Amniotic stem cell (primary cell): ENCODE measurements at regions not wholly inside any gene's neighbourhood (a gene's known extent, or its start where the extent isn't known, plus 50 kb on each side); places are given as distances from the start of the nearest gene placed in this dataset.

Experiments used
- DNase-seq: peaks from one replicate; lab custom pipeline; 2025; lab: John Stamatoyannopoulos, UW

DNA sequence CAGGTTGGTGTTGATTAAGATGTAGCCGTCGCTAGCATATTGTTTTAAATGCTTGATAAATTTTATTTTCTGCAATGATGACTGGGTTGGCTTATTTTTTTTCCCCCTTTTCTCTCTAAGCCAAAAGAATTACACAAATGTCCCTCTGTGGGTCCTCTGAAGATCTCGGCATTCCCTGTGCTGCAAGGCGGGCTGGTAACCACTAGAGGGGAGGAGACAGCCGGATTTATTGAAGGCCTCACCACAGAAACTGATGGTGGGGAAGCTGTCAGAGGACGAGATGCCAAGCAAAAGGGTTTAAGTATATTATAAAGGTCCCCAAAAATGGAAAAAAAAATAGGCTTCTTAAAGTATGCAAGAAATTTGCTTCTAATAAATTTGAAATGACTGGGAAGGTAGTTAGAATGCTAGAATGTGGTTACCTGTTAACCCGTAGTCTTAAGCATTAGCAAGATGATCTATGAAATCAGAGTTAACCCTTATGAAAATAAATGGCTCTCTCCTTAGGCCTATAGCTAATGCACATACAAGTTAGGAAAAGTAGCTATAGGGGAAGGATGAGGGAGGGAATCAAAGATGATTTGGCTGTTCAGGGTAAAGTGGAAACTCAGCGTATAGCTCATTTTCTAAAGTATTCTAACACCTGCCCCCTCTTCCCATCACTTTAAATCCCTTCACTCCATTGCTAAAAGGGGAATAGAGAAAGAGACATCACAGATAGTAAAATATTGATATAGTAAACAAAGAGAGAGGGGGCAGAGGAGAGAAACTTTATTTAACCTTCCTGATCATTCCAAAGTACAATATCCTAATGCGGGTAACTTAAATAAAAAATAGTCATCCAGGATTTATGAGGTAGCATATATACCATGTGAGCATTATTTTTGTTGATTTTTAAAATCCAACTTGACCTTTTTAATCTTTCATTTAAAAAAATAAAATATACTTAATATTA, 894.5 kb upstream of the POU3F3 start:
- no peak for DNase-seq

DNA sequence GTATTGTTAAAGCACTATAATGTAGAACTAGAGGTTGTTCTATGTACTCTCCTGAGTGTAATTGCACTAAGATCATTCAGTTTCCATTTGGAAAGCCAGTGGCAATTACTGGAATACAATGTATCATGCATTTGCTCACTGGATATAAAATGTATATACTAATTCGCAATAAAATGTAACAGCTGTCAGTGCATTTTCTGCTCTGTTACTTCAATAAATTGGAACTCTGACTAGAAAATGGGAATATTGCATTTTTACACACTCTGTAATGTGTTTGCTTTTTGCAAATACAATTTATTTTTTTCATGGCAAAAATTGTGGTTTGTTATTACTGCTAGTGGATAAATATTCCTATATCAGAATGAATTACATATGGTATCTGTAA, 893.8 kb upstream of the POU3F3 start:
- DNase-seq, result no peak

DNA sequence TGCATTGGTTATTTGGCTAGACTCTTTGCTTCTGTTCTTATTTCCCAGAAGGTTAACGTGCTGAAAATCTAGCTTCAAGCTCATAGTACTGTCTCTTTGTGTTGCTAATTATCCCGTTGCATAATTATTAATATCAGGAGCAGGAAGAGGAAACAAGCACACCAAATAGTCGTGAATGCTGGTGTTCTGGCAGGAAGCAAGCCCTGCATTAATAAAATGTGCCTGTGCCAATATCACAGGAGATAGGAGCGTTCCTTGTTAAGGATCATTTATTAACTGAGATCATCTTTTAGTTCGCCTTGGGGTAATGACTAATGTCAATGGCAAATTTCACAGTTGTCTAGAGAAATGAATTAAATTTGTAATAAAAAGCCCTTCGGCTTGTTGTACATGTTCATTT, 893.0 kb upstream of the POU3F3 start:
- no peak for DNase-seq

DNA sequence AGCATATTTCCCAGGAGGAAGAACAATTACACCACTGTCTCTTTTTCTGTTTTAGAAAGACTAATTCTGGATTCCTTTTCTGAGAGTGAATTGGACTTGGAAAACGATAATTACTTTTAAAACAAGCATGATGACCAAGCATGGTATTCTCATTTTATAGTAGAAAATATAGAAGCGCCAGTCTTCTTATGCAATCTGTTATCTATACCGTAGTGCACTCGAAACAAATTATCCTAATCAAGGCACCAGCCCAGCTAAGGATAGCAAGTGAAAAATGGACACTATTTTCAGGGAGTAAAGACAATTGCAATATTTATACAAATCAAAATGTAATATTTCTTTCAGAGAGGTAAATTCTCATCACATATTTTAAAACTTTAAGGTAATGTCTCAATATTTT, 892.1 kb upstream of the POU3F3 start:
- no peak for DNase-seq

DNA sequence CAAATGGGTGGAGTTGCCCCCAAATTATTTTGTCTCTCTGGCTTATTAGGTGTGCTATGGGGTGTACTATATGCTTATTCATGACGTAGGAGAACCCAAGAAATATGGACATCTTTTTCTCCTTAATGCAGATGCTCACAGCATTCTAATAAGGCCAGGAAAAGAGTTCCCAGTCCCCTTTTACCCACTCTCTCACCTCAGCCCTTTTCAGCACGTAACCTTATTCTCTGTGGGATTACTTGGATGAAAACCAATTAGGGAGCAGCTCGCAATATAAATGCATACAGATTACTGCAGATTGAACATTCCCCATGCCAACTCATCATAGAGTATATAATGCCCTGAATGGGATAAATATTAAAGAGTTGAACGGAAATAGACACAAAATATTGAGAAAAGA, 891.2 kb upstream of the POU3F3 start:
- DNase-seq, result no peak

DNA sequence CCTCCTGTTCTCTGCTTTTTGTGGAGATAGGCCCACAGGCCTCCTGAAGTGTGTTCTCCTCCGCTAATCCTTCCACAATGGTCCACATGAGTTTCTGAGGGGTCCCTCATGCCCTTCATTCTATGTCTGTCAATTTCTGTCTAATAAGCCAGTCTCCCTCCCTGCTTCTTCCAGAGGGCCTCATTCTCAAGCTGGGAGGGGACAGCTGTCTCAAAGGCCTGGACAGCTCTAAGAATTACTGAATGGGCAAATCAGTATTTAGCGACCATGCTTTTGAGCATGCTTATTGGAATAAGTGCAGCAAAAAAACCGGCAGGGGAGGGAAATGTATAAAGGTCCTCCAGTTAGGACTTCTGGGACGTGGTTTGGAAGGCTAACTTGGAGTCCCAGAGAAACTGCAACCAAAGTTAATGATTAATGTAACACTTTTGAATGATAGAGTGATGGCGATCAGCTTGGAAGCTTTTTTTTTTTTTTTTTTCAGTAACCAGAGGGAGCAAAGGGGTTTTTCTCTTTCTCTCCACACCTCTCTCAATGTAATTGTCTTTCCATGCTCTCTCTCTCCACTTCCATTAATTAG, 890.7 kb upstream of the POU3F3 start:
- no peak for DNase-seq

DNA sequence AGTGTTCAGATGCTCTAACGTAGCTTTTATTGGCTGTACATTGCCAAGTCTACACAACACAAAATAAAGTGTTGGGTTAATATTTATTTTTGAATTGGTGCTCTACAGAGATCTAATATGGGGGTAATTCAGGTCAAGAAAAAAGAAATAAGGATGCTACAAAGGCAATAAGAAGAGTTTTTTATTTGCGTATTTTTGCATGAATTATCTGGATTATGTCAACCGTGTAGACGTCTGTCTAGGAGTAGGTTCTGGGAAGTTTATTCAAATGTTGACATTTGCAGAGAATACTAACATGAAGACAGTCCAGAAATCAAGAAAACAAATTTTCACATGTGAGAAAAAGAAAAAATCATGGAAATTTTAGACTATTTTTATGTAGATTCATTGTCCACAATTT, 876.7 kb upstream of the POU3F3 start:
- no peak for DNase-seq

DNA sequence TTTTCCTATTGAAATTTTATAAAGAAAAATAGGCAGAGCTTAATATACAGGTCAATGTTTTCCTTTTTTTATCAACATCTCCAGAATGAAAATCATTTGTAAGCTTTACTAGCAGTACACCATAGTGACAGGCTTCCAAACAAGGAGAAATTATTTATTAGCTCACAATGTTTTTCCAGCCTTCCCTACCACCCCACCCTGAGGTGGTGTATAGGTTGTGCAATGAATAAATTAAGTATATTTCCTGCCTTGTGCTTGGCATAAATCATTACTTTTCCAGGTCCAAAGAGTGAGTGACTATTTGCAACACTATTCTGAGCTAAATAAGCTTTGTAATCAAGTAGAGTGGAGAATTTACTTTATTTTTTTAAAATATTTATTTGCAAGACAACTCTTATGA, 876.2 kb upstream of the POU3F3 start:
- DNase-seq, result no peak

DNA sequence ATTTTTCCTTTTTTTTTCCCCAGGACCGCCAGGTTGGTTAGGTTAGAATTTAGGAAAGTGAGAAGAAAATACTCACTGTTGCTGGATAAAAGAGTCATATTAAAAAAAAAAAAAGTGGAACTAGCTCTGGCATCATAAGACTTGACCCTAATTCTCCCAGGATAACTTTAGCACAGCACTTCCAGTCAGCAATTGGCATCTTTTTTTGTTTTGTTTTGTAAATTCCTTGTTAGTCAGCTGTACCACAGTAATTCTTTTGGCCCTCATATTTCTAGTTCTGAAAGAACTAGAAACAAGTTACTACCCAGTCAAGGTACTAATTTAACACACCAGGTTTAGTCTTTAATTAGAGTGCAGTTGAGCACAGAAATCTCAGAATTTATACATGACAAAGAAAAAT, 873.5 kb upstream of the POU3F3 start:
- DNase-seq, result no peak

DNA sequence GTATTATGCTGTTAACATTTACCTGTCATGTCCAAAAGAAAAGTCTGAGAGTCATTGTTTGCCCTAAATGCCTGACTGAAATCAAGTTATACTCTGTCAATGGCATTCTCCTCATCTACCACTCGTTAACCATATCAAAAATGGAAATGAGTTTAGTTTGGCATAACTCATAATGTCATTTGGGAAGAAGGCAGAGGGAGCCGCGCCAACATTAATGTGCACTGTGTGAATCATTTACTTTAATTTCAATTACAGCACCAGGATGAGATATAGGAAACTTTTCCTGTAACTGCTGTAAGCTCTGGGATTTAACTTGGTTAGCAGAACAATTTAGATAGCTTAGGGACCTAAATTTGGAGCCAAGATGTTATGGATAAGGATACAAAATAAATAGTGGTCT, 871.2 kb upstream of the POU3F3 start:
- no peak for DNase-seq

DNA sequence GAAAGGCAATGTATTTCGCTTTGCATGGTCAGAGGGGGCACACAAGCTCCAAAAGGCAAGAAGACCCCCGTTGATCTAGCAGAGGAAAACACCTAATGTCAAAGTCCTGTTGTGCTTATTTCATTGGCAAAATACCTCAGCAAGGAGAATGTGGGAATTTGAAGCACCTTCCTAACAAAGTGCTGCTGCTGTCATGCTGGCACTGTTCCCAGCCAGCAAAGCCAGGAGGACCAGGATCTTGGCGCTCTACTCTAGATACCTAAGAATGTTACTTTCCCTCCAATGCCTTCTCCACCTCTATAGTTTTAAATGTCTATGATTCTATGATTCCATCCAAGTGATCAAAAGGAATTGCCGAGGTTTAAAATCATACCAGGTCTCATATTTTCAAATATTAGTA, 867.9 kb upstream of the POU3F3 start:
- no peak for DNase-seq

DNA sequence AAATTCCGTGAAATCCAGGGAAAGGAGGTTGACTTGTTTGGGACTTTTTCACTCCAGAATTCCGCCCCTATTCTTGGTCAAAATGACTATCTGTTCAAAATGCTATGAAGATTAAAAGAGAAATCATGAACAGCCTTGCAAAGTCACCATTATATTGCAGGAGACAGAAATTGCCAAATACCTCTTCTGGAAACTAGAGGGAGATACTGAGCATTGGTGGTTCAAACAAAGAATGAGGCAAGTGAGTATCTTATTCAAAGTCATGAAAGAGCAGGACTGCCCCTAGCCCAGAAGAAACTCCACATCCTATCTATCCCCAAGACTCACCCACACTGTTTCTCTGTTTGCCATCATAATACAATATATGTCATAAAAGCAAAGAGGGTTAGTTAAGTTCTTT, 862.3 kb upstream of the POU3F3 start:
- no peak for DNase-seq

DNA sequence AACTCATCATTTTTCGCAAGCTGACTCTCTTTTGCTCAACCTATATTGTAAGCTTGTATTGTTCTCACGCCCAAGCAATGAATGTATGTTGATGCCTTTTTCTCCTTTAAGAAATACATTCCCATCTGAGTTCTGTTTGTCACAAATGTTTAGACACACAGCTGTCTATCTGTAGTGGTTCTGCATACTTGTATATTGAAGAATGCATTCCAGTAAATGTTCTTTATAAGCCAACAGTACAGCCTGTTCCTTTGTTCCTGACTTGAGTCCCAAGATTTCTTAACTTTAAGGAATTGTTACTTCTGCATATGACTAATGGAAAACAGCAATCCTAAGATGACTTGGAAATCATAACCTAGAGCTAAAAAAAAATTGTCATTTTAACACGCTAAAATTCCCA, 849.1 kb upstream of the POU3F3 start:
- no peak for DNase-seq

DNA sequence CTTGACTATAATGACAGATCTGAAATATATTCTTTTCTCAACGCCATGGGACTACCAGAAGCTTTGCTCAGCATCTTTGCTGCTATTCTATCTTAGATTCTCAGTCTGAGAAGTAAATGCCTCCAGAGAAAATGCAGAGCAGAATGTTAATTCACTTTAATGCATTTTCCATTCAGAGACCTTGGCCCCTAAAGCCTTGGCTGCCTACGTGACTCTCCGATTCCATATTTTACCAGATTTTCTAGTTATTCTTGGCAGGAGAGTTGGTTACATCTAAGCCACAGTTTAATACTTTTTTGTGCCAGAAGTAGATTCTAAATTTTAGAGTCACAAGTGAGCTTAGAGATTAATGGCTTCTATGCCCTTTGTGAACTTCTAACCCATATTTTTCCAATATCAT, 837.1 kb upstream of the POU3F3 start:
- no peak for DNase-seq

DNA sequence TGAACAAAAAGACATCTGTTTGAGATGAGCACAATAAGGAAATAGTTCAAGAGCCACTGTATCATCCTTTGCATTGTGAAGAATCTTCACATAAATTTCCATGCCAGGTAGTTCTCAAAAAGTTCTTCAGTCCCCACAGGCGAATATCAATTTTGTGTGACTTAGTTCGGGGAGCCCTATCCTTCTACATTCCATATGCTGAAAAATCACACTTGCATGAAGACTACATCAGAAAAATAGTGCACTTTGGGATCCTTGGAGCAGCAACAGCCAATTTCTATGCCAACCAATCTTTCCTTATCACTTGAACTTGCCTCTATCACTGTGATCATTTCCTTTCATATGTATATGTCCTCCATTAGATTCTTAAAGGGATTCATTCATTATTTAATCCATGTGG, 830.6 kb upstream of the POU3F3 start:
- DNase-seq, result no peak

DNA sequence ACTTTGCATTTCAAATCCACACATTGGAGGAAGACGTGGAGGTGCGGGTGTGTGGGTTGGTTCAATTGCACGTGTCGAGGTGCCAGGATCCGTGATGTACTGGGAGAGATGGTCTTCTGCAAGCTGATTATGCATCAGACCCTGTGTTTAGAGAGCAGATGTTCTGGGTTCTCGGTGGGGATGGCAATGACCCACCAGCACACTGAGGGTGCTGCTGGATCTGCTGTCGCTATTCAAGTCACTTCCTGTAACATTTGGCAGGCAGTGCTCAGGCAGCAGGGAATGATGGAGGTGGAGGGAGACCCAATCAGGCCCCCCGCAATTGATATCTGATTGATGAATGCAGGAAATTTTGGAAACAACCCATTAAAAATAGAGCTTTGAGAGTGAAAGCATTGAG, 830.1 kb upstream of the POU3F3 start:
- no peak for DNase-seq

DNA sequence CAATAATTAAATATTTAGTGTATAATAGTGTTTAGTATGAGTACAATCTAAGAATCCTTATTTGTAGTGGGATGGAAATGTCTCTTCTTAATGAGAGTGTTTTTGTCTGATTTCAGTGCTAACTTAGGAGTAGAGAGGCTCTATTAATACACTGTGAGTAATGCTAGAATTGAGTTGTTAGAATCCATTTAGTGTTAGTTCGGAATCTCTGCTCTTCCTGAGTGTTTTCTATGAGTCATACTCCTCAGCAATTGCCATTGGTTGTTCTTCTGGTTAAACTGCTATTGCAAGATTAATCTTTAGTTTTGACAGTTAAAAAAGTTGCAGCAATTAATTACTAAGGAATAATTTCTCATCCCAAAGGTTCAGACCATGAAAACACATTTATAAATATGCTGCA, 828.6 kb upstream of the POU3F3 start:
- no peak for DNase-seq

DNA sequence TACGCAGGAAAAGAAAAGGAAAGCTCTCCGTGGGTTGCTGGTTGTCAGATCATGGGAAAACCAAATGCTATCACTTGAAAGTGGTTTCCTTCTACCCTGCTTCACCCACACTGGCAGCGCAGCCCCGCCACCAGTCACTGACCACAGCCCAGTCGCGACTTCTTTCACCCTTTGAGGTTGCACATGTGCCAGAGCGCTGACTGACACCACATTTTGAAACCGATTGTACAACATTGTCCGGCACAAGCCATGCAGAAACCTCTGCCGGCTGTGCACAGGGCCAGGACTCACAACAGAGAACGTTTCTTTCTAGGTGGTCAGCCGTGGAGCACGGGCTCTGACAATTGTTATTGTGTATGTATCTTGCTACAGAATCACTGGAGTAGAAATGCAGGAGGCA, 827.2 kb upstream of the POU3F3 start:
- no peak for DNase-seq

DNA sequence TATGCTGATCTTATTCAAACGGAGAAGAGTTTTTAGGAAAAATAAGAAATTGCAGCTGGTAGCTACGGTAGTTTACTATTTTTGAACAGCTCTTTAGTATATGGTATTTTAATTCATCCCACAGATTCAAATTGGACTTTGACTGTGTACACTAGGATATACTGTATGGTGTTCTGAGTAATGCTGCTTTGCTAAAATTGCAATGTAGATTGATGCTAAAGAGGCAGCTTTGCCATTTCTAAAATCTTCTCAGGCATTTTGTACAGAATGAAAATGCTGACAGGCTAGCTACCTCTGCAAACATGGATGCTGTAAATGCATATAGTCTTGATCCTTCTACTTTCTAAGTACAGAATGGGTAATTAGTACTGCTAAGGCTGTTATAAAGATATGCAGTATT, 826.6 kb upstream of the POU3F3 start:
- no peak for DNase-seq

DNA sequence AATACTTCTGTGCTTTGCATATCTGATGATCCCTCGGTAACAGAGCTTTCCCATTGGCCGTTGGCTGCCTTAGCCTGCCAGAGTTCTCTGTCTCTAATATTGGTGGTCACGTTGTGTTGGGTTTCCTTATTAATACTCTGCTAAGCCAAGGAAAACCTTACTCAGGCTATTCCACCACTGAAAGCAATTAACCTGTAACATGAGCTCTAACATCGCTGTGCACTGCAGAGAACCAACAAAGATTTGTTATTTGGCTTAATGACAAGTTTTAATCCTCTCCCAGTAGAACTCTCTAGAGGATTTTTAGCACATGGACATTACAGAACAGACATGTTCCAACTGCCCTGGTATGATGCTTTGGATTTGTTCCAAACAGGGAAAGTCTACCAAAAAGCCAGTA, 825.9 kb upstream of the POU3F3 start:
- DNase-seq, result no peak

DNA sequence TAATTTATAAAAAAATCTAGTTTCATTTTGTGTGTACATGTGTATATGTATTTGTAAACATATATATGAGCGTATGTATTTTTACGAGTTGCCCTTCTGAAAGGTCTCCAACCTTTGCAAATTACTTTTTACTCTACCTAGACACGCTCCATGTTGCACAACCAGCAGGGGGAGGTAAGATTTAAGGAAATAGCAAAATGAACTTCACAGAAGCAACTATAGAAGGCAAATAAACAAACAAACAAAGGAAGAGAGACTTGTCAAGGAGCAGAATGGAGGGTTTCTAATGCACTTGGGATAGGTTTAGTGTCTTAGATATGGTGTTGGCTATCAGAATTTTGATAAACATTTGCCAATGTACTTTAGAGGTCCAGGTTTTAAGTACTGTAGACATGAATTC, 820.5 kb upstream of the POU3F3 start:
- no peak for DNase-seq

DNA sequence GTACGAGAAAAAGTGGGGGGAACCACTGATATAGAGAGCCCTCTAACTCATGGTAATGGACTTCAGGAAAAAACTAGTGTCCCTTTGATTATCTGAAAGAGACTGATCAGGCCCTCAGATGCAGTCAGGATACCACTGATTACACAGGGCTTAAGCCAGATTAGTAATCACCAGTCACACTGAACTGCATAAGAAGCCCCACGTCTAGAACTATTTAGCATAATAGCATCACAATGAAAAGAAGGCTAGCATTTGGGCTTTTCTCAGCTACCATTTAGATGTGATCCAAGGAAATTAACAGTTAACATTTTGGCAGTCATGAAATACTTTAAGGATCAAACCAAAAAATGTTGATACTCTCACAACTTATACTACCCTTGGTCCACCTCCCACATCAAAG, 813.1 kb upstream of the POU3F3 start:
- no peak for DNase-seq

DNA sequence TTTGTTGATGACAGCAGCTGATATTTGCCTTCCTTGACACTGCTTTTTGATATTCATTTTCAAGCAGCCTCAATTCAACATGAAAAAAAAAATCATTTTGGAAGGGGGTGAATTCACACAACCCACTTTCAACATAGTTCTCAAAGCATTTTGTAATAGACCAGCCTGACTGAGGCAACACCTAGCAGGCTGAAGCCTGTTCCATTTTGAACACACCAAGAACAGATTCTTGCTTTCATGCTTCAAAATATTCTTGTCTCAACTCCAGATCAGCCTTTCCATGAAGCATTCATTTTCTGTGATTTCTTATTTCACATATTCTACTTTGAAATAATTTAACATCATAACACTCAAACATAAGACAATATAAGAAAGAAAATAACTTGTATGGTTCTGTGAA, 812.6 kb upstream of the POU3F3 start:
- DNase-seq, result no peak

DNA sequence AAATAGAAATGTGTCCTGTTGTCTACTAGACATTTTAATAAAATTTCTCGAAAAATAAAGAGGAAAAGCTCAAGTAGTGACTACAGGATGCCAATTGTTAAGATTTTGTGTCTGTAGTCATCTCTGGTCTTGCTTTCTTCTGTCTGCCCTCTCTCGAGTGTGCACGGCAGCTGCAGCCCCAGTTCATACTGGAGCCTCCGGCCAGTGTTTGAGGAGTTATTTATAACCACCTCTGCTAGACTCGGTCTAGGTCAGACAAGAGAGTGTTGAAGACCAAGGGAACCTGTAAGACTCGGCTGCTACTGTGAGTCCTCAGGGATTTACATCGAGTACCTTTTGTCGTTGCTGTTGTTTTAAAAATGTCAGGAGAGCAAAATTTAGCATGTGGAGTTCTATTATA, 810.1 kb upstream of the POU3F3 start:
- no peak for DNase-seq
